Choroid plexus epithelial cell (primary cell): ENCODE measurements at regions not wholly inside any gene's neighbourhood (a gene's known extent, or its start where the extent isn't known, plus 50 kb on each side); places are given as distances from the start of the nearest gene placed in this dataset.

Experiments used
- DNase-seq: peaks from one replicate; pipeline ENCODE4 v3.0.0-alpha.2; 2010; ENCODE audit warnings: low read depth
- H3K4me3 ChIP-seq: 2 replicates; pipeline ENCODE4 v1.5.1; 2011; ENCODE audit warnings: low read depth, mild to moderate bottlenecking, control low read depth, low read length, moderate library complexity
- TF ChIP-seq, protein P1 (sequence below): conservative IDR thresholded peaks from 2 replicates; pipeline ENCODE4 v1.5.1; 2011; ENCODE audit warnings: low read depth, mild to moderate bottlenecking, control low read depth, inconsistent platforms, low read length, moderate library complexity

DNA sequence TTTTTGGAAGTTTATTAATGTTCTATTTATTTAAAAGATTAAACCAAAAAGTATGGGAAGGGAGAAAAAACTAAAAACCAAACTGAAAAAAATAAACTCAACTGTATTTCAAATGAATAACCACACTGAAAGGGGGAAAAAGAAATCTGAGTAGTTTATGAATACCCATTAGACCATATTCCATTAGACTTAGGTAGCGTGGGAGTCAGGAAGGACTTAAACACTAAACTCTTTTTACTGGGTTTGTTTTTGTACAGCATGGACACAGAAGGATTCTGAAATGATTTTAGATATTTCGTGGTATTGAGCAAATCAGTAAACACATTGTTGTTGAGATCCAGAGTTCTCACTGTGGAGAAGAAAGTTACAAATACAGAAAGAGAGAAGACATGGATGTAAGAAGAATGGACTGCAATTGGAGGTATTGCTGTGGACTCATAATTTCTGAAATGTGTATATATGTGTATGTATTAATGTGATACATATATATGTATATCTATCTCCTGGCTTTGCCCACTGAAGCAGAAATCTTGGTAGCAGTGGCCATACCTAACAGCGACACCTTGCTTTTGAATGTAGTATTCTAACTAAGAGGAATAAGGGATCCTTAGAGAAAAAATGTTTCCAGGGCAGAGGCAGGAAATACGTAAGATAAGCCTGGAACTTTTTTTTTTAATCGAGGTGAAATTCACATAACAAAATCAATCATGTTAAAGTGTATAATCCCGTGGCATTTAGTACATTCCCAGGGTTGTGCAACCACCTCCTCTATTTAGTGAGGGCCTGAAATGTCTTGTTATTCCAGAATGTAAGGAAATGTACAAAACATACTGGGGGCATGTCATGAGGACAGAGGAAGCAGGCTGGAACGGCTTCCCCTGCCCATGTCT is 228.8 kb downstream of the SMARCA2 start:
- TF ChIP-seq, protein P1, sequence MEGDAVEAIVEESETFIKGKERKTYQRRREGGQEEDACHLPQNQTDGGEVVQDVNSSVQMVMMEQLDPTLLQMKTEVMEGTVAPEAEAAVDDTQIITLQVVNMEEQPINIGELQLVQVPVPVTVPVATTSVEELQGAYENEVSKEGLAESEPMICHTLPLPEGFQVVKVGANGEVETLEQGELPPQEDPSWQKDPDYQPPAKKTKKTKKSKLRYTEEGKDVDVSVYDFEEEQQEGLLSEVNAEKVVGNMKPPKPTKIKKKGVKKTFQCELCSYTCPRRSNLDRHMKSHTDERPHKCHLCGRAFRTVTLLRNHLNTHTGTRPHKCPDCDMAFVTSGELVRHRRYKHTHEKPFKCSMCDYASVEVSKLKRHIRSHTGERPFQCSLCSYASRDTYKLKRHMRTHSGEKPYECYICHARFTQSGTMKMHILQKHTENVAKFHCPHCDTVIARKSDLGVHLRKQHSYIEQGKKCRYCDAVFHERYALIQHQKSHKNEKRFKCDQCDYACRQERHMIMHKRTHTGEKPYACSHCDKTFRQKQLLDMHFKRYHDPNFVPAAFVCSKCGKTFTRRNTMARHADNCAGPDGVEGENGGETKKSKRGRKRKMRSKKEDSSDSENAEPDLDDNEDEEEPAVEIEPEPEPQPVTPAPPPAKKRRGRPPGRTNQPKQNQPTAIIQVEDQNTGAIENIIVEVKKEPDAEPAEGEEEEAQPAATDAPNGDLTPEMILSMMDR, result peak; percentile 19
- no peak for DNase-seq
- no peak overlapping the region for H3K4me3 ChIP-seq

DNA sequence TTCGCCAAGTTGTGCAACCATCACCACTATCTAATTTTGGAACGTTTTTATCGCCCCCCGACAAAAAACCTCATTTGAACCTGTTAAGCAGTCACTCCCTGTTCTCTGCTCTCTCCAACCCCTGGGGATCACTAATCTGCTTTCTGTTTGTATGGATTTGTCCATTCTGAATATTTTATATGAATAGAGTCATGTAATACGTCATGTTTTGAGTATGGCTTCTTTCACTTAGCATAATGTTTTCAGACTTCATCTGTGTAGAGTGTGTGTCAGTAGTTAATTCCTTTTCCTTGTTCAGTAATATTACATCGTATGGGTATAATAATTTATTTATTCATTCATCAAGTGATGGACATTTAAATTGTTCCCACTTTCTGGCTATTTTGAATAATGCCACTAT is 232.2 kb downstream of the SMARCA2 start:
- no peak for DNase-seq
- H3K4me3 ChIP-seq, result no peak overlapping the region
- TF ChIP-seq, protein P1, result no peak

DNA sequence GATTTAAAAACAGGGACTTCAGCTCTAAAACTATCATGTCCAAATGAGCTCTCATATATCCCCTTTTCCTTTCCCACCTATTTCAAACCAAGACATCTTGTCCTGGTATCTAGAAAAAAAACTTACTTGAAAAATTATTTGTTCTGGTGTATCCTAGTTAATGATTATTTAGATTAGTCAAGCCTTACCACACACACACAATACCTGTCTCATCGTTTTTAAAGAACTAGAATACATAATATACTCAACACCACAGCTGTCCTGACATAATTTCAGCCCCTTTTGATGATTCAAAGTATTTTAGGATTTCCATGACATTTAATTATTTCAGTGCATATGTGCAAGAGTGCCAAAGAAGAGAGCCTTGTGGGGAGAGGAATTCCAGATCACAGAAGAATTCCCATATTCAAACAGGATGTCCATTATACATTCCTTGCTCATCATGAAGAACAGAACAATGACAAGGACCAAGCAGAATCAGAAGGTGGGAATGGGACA is 233.7 kb downstream of the SMARCA2 start:
- no peak for DNase-seq
- TF ChIP-seq, protein P1, result no peak
- no peak overlapping the region for H3K4me3 ChIP-seq

DNA sequence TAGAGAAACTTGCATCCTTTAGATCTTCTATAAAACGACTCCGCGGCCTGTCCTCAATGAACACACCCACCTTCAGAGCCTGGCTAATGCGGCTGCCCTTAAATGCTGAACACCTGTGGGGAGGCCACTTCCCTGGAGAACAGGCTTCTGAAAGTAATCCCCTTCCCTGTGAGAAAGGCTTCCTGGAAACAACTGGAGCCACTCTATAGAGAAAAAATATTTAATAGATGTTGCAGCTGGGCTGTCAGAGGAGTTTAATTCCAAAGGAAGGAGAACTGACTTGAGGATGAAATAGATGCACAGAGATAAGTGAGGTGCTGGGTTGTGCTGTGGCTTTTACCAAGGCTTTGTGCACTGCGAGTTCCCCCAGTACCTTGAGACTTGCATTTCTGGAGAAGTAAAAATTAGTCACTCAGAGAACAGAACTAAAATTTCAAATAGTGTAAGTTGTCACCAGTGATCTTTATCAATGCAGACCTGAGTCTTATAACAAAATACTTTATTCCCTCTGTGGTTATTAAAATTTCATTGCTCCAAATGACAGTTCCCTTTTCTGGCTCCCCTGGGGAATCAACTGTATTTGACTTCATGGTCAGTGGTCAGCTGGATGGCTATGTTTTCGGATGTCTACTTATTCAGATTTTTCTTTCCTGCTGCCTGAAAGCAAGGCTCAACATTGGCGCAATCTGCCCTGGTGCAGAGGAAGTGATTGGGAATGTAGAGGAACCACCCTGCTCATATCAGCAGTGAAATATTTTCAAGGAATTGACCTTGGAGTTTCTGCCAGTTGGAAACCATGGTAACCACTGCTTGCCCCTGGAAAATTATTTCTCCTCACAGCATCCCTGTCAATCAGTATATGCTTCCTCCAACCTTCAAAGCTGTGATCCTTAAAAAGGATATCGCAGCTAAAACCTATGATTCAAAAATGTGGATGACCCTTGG is 238.8 kb downstream of the SMARCA2 start:
- TF ChIP-seq, protein P1, result no peak
- H3K4me3 ChIP-seq, result no peak overlapping the region
- no peak for DNase-seq

DNA sequence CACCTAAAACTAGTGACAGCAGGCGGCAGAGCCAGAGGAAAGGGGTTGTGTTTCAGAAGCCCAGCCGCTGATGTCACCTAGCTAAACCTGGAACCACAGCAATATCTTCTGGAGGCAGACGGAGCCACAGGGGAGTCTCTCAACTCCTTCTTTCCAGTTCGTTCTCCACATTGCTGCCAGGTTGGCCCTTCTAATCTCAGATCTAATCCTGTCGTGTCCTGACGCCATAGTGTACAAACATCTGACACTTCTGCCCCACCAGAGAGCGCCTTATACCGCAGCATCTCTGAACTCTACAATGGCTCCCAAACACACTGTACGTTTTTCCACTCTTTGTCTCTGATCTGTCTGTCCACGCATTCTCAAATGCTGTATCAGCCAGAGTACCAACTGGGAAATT is 240.0 kb downstream of the SMARCA2 start:
- no peak overlapping the region for H3K4me3 ChIP-seq
- TF ChIP-seq, protein P1, result peak; percentile 5
- DNase-seq, result no peak

DNA sequence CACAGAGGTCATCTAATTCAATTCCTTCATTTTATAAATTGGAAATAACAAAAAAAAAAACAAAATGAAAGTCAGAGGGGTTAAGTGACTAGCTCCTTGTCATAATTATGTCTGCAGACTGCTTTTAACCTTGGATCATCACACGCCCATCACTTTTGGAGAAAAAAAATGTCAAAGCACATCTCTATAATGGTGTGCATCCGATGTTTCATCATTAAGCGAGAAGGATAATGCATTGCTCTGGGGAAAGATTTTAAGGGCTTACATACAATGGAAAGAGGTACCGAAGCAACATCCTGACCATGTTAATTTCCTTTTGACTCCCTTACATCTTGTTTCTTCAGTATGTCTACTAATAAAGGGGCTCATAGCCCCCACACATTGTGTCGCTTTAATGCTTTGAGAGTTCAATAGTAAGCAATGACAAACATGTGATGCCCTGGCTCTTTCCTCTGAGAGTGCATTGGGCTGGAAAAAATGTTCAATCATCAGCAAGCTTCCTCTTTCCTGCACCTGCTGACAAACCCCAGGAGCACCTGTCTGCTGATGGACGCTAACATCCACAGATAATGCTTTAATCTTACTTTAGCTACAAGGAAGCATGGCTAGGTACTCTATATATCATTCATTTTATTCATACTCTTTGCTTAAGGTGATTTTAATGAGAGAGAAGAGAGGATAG is 242.2 kb downstream of the SMARCA2 start:
- DNase-seq, result no peak
- TF ChIP-seq, protein P1, result no peak
- no peak overlapping the region for H3K4me3 ChIP-seq
